GM19043 (cell line): ENCODE measurements at regions not wholly inside any gene's neighbourhood (a gene's known extent, or its start where the extent isn't known, plus 50 kb on each side); places are given as distances from the start of the nearest gene placed in this dataset.

Experiments used
- ATAC-seq: cut with Tn5 transposase; IDR thresholded peaks from one replicate; pipeline ENCODE4 v1.9.1; 2021; ENCODE audit warnings: low read depth; ENCODE audit not compliant: unreplicated experiment

GRCh38 chr2:35080231-35080910 lies 1275.2 kb upstream of the CRIM1 start:
- no peak for ATAC-seq

- no peak for ATAC-seq
These were observed 1288.2 kb upstream of the CRIM1 start for GRCh38 chr2:35067420-35067819.

DNA sequence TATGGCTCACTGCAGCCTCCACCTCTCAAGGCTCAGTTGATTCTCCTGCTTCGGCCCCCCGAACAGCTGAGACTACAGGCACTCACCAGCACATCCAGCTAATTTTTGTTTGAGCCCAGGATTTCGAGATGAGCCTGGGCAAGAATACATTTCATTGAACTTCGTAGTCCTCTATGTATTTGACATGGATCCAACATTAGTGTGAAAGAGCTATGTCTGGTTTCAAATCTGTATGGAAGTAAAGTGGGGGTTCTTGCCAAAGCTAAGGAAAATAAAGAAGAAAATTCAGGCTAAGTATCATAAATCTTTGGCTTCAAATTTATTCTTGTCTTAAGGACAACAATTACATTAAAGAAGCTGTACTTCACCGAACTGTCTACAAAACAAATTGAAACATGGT lies 1291.7 kb upstream of the CRIM1 start:
- no peak for ATAC-seq

DNA sequence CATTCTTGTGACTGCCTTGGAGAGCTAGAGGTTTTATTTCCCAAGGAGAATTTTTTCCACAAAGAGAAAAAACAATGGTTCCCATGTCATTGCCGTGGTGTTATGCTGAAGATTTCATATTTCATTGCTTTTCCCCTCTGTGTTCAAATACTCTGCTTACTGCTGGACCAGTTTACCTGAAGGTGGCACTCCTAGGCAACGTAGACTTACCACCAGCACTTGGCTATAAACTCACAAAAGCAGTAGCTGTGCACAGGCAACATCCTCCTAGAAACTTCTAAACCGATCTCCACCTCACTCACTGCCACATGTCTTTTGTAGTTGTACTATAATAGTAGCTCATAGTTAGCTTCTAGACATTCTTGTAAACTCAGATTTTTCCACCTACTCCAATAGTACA lies 1319.7 kb upstream of the CRIM1 start:
- ATAC-seq = no peak

DNA sequence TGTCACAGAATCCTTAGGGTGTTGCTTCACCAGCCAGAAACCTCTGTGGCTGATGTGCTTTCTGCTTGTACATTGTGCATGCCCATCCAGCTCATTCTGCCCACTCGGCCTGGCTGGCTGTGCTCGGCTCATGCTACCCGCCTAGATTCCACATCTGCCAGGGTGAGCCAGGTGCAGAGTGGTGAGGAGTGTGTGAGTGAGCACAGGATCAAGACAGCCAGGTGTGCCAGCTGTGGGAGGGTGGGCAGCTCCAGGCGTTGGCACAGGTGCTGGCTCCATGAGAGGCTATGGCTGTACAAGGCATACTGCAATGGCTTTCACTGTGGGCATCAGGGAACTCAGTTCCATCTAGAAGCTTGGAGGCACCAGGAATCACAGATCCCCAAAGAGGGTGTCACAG lies 1321.8 kb upstream of the CRIM1 start:
- ATAC-seq = no peak

DNA sequence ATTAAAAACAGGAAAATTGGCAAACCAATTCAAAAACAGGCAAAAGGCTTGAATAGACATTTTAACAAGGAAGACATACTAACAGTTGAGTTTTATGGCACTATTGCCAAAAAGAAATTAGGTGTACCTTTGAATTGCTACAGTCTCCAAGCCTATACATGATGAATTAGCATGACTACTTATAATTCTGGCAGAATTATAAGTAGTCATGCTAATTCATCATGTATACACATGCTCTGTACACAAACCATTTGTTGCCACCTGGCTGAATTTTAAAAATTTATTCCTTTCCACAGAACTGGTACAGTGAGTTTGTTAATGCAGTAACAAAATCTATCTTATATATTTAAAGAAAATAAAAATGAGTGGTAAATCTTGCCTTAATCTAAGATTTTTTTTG lies 1332.0 kb upstream of the CRIM1 start:
- ATAC-seq = no peak

DNA sequence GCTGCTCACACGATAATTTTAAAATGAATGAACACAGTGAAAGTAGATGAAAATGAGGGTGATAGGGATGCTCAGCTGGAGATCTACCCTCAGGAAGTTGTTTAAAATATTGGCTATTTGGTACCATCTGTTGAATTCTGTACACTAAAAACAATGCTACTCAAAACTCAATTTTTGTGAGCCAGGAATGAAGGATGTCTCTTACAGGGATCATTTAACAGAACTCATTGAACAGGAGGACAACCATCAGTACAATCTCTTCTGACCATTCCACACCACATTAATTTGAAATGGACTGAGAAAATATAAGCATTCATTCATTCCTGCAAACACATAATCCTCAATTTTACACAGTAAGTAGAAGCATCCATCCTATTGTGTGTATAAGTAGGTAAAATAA lies 1355.1 kb upstream of the CRIM1 start:
- ATAC-seq = no peak

DNA sequence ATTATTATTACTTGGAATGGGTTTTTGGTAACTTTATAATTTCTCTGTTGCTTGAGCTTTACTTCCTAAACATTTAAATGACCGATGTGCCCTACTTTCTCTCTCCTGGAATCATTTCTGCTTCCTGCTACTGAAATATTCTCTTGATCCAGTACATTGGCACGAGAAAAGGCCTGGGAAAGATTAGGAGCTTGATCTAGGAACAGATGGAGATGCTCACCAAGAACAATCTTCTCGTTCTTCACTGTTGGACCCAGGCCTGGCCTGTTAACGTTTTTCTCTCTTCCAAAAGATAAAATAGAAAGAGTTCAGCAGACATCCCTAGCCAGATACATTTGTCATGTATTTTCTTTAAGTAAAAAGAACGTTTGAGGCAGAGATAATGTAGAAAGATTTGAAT lies 1356.8 kb upstream of the CRIM1 start:
- ATAC-seq = no peak

- ATAC-seq = no peak
These were observed 1357.8 kb upstream of the CRIM1 start for GRCh38 chr2:34997779-34998178.

GRCh38 chr2:34995196-34995595 lies 1360.4 kb upstream of the CRIM1 start:
- no peak for ATAC-seq

DNA sequence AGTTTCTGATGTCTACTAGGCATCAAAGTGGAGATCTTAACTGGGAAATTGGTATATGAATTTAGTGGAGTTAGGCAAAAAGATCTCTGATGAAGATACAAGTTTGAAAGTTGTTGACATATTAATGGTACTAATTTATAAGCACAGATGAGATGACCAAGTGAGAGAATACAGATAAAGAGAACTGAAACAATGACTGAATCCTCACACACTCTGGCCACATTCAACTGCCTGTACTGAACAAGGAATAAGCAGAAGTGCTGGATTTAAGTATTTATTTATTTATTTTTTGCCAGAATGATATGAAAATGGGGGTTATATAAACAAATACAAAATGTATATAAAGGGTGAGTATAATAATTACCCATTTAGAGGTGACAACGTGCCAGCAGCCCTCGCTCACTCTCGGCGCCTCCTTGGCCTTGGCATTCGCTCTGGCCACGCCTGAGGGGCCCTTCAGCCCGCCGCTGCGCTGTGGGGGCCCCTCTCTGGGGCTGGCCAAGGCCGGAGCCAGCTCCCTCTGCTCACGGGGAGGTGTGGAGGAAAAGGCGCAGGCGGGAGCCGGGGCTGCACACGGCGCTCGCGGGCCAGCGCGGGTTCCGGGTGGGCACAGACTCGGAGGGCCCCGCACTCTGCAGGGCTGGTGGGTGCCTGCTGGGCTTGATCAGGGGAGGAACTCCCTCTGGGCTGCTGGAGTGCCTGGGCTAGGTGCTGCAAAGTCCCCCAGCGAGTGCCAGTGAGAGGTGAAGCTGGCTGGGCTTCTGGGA lies 1363.9 kb upstream of the CRIM1 start:
- no peak for ATAC-seq

DNA sequence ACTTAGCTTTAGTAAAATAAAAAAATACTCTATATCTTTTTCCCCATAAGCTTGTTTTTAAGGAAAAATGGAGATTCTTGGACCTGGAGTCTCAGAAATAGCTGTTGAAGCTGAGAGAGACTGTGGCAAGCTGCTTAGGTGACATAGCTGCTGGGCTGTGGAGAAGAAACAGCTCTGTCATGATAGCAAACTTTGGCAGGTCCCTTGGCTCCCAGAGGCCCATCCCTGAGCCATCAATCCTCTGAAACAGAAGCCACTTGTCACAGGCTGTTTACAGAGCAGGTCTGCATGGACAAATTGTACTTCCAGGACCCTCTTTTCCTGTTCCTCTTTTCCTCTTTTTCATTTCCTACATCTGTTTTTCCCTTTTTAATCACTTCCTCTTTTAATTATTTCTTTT lies 1370.1 kb upstream of the CRIM1 start:
- no peak for ATAC-seq

DNA sequence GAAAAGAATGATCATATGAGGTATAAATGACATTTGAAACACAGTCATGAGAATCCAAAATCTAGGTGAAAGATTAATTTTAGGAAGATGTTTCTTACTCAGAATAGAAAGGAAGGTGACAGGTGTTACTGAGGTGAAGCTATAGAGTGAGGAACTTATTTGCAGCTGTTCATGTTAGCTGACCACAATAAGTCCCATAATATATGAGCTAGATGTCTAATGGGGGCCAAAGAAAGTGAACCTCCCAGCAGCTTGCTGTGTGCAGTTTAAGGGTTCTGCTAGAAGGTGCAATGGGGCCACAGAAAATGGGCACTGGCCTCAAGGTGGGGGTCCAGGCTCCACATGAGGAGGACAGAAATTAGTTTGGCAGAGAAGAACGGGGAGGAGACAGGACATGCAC lies 1374.9 kb upstream of the CRIM1 start:
- no peak for ATAC-seq

GRCh38 chr2:34979148-34979547 lies 1376.4 kb upstream of the CRIM1 start:
- ATAC-seq = no peak

DNA sequence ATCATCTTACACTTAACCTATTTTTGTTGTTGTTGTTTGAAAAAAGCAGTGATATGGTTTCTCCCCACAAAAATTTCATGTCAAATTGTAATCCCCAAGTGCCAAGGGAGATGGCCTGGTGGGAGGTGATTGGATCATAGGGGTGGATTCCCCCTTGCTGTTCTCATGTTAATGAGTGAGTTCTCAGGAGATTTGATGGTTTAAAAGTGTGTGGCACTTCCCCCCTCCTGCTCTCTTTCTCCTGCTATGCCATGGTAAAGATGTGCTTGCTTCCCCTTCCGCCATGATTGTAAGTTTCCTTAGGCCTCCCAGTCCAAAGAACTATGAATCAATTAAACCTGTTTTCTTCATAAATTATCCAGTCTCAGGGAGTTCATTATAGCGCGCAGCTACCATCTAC lies 1362.7 kb upstream of the FAM98A start:
- ATAC-seq = no peak

DNA sequence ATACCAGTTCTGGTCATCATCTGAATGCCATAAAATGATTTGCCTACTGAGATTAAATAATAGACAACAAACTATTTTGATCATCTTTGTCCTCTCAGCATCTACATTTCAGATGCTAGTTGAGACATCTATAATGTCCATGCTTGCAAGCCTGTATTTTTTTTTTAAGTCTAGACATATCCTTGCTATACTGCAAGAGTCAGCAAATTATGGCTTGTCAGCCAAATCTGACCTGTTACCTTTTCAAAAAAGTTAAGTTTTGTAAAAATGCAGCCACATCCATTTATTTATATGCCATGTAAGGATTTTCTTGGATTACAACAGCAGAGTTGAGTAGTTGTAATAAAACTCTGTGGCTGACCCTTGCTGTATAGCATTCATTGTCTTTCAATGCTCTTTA lies 1355.7 kb upstream of the FAM98A start:
- no peak for ATAC-seq

GRCh38 chr2:34950797-34951196 lies 1351.7 kb upstream of the FAM98A start:
- no peak for ATAC-seq

- ATAC-seq = no peak
These were observed 1350.2 kb upstream of the FAM98A start for GRCh38 chr2:34949316-34949715.

GRCh38 chr2:34936089-34936488 lies 1337.0 kb upstream of the FAM98A start:
- ATAC-seq = no peak

DNA sequence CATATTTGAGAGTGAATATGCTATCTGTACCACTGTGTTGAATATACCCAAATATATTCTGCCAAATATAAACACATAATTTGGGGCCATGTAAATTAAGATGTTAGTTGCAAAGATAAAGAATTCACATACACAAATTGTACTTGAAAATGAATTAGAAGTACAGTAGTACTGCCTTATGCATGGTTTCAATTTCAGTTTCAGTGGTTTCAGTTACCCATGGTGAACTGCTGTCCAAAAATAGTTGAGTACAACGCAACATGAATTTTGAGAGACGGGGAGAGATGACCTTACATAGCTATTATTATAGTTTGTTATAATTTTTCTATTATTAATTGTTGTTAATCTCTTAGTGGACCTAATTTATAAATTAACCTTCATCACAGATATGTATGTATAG lies 1313.0 kb upstream of the FAM98A start:
- ATAC-seq = peak; percentile 90

DNA sequence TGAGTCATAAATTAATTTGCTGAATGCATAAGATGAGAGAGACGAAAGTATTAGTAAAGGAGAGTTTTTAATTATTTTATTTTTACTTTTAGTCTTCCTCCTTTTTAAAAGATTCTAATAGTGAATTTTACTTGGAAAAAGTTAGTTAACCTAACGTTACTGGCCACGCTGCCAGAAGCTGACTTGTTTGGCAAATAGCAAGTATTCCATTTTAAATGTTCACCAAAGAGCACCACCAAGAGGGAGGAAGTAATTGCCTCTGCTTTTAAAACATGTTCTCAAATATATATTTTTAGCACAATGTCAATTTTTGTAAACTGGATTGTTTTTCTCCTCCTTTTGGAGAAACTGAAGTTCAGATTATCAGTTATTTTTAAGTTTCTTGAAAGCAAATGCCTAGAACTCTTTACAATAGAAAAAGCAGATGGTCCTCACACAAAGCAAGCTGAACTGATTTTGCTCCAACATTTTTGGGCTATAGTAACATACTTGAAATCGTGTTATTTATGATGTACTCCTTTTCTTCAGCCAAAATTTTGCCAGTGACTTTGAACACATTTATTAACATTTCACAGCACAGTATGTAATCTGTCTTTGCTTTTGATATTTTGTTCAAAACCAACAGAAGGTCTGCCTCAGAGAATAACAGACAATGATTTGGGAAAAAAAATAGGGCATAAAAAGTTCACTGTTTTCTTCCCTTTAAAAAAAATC lies 1311.0 kb upstream of the FAM98A start:
- no peak for ATAC-seq

DNA sequence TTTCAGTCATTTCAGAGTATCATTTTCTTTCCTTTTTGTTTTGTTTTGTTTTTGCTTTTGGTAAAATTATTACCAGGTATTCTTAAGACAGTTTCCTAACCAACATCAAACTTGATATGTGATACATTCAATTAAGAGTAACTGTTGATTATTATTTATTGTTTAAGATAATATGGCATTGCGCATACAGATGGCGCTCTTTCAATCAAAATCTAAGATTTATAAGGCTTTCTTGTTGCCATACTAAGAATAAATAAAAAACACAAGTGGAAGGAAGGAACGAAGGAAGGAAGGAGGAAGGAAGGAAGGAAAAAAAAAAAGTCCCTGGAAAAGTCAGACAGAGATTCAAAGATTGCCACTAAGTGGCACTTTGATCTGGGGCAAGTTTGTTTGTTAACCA lies 1308.7 kb upstream of the FAM98A start:
- ATAC-seq = no peak
